ENCODE measurements at regions not wholly inside any gene's neighbourhood (a gene's known extent, or its start where the extent isn't known, plus 50 kb on each side); places are given as distances from the start of the nearest gene placed in this dataset.

DNA sequence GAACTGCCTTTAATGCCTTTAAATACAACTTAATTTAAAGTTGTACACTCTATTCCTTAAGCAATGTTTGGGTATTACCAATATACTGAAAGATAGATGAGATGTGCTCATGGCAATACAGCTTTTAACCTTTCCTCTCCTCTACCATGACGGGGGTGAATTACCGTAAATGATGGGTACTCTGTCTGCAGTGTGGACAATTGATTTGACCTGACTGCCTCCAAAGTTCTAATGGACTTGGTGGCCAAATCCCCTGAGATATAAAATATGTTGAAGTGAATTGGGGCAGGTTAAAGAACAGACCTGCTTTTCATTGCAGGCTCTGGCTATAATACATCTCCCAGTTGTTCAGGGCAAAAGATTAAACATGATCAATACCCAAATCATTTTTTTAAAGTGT lies 367.4 kb upstream of the NR5A2 start:
- intact Hi-C loops (cut with DNase I) = no loop called here
- DNase-seq = no peak

DNA sequence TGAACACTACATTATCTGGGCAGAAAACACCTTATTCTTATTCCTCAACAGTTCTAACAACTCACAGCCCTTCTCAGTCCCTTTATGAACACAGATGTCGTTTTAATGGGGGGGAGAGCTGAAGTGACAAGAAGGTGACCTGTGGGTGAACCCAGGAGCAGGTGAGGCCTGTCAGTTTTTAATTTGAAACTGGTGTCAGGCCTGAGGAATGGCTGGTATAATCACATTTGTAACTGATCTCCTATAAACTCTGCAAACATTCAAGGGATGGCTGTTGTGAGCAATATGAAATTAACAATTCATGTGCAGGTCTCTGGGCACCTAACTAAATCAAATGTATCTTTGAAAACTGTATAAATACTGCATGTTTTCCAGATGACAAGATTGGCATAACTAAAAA lies 362.1 kb upstream of the NR5A2 start:
- no peak for DNase-seq
- intact Hi-C loops (cut with DNase I) = no loop called here

DNA sequence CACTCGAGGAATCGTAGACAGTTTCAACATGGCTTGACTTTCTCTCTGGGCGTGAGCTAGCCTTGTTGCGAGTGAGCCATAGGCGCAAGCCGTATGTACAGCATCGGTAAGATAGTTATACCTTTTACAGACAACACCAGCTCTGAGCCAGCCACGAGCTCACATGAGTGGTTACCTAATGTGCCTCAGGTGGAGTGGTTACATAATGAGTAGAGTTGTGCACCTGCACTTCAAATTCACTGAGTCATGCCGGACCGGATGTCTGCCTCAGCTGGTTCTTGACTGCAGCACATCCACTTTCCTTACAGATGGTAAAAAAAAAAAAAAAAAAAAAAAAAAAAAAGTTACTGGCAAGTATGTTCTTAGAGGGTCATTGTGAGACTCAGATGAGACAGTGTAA lies 360.4 kb upstream of the NR5A2 start:
- DNase-seq = no peak
- intact Hi-C loops (cut with DNase I) = no loop called here

DNA sequence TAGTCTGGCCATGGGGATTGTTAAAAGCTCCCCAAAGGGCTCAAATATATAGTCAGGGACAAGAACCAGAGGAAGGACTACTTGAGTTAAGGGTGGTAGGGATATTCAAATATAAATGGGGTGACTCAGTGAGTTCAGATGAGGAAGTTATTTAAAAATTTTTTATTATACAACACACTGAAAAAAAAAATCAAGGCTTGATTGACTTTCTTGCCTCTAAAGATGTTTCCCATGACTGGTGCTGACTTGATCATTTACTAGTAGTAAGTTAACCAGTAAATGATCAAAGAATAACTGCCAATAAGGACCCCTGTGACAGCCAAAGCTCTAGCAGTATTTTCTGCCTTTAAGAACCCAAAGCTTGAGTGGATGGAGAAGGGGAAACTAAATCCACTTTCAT lies 357.6 kb upstream of the NR5A2 start:
- intact Hi-C loops (cut with DNase I) = no loop called here
- DNase-seq = no peak

DNA sequence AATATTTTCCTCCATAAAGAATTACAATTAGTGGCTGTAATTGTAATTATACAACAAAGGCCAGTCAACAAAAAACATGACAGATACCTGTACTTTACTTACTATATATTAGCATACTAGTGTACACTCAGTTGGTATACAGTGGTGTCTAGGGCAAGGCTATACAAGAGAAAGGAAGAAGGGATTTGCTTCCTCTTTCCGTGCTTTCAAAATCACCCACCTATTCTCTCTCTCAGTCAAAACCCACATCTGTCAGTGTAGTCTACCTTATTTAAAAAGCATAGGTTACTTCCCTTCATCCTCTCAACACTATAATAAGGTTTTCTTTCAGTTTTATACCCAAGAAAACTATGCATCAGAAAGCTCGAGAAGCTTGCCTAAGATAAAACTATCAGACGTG lies 355.8 kb upstream of the NR5A2 start:
- intact Hi-C loops (cut with DNase I) = no loop called here
- DNase-seq = no peak

DNA sequence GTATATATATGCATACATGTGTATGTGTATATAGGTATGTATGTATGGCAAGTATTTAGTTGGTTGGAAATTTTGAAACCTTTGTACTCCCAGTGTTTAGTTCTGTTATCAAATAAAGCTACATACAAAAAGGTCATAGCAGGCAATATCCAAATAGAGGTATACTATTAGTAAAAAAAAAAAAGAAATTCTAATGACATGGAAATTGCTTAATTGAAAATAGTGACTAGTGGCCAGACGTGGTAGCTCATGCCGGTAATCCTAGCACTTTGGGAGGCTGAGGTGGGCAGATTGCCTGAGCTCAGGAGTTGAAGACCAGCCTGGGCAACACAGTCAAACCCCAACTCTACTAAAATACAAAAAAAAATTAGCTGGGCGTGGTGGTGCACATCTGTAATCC lies 351.6 kb upstream of the NR5A2 start:
- intact Hi-C loops (cut with DNase I) = no loop called here
- DNase-seq = no peak

DNA sequence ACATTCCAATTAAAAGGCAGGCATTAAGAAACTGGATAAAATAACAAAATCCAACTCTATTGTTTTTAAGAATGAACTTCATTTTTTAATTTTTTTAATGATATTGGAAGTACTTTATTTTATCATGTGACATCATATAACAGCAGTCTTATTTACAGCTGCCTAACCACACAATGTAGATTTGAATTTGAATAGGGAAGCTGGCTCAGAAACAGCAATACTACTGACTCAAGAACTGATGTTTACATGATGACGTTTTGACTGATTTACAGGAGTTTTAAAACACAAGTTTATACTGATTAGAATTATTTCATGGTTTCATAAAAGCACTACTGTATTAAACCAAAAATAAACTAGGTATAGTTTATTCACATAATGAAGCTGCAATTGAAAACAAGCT lies 348.7 kb upstream of the NR5A2 start:
- intact Hi-C loops (cut with DNase I) = no loop called here

DNA sequence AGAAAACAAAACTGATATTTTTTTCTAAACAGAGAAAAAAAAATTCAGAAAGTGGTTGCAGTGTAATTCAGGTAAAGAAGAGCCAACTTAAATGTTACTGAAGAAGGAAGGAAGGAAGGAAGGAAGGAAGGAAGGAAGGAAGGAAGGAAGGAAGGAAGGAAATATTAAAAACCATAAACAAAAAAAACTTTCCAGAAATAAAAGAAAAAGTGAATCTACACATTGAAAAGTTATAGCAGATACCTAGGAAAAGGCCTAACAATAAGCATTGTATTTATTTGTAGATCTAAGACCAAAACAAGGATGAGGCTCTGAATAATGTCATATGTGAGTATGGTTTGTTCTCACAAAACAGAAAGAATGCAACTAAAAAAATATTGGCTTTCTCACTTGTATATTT lies 345.4 kb upstream of the NR5A2 start:
- no peak for DNase-seq
- intact Hi-C loops (cut with DNase I) = loop anchor here (10.0 kb wide), 2 partner anchors 803 to 833 kb away; no protein-coding TSS in a partner anchor

More for the DNA sequence above, 348.7 kb upstream of the NR5A2 start:
- no peak for DNase-seq

DNA sequence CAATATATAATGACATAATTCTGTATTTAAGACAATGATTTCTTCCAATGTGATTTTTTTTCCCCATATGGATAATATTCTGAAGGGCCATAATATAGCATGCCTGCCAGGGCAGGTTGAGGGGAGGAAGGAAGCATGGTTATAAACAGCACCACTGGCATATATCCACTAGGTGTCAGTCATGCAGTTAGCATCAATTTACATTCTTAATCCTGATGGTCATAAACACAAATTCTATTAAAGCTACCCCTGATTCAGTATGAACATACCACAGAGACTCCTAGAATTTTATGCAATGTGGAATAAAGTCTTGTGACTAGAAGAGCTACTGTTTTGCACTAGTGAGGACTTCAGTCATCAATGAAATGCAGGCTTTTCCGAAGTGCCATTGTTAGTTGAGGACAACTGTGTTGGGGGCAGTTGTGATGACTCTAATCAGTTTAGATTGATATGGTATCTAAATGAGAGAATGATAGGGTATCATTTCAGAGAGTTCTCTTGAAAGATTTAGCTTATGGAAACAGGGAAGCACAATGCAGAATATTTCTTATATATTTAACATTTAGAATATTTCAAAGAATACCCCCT lies 342.7 kb upstream of the NR5A2 start:
- intact Hi-C loops (cut with DNase I) = loop anchor here (10.0 kb wide), 2 partner anchors 800 to 830 kb away; no protein-coding TSS in a partner anchor
- DNase-seq = peak in 21 of 42 donors; percentile 4 to 69 (median 28)

DNA sequence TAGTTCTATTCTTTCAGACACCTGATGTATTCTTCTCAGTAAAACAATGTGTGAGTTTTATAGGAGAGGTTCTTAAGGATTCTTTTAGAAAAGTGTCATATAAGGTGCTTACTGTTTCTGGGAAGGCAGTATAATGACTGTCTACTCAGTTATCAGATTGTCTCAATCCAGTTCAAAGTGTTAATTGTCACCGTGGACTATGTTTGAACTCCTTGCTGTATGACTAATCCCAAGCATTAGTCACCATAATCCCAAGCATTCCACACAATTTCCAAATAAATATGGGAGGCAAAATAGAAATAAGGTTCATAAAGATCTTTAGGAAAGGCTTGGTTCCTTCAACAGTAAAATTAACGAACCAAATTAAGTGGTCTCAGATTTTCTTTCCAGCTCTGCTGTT lies 342.1 kb upstream of the NR5A2 start:
- intact Hi-C loops (cut with DNase I) = loop anchor here (10.0 kb wide), 2 partner anchors 799 to 829 kb away; no protein-coding TSS in a partner anchor
- no peak for DNase-seq

DNA sequence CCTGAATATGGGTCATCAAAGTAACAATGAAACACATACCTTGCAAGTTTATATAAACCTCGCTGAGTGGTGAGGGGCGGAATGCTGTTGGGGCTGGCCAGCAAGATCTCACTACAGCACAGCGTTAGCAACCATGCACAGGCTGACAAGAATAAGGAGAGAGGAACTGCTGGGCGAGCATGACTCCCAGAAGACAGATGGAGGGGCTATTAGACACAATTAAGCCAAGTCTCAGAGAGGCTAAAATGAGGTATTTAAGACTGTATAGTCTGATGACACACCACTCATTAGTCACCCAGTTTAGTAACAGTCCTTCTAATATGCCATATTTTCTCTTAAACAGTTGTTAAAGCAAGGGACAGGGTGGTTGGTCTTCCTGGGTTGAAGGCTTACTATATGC lies 340.2 kb upstream of the NR5A2 start:
- no peak for DNase-seq
- intact Hi-C loops (cut with DNase I) = loop anchor here (10.0 kb wide), 2 partner anchors 797 to 827 kb away; no protein-coding TSS in a partner anchor

DNA sequence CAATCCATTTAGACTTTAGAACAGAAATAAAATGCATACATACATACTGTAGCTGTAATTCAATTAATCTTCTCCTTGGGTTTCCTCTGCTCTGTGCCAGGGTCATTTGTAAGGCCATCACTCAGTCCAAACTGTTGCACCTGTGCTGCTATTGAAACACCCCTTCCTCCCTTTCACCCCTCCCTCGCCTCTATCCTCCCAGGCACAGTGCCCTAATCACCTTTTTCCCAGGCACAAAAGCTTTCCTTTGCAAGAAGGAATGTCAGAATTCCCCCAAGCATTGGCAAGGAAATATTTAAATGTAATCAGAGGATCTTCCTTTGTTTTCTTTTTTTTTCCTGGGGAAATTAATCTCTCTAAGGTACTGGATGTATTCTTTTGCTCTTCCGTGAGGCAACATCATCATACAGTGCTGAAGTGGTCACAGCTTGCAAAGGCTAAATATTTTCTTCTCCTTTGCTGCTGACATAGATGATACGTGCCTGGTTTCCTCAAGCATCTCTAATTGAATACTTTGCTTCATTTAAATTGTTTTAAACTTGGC lies 339.3 kb upstream of the NR5A2 start:
- intact Hi-C loops (cut with DNase I) = loop anchor here (10.0 kb wide), 2 partner anchors 797 to 827 kb away; no protein-coding TSS in a partner anchor
- no peak for DNase-seq

DNA sequence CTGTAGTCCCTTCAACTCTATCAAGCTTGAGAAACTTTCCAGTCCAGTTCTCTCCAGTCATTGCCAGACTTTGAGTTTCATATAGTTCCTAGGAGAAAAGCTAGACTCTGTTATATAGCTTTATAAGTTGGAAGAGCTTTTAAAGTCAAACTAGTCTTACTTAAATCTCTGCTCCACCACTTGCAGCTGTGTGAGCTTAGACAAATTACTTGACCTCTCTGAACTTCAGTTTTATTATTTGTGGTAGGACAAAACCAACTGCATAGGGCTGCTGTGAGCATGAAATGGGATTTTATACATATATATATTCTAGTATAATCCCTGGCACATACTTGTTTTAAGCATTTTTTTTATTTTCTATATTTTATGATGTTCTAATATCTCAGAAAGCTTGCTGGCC lies 338.7 kb upstream of the NR5A2 start:
- no peak for DNase-seq
- intact Hi-C loops (cut with DNase I) = loop anchor here (10.0 kb wide), 2 partner anchors 796 to 826 kb away; no protein-coding TSS in a partner anchor

DNA sequence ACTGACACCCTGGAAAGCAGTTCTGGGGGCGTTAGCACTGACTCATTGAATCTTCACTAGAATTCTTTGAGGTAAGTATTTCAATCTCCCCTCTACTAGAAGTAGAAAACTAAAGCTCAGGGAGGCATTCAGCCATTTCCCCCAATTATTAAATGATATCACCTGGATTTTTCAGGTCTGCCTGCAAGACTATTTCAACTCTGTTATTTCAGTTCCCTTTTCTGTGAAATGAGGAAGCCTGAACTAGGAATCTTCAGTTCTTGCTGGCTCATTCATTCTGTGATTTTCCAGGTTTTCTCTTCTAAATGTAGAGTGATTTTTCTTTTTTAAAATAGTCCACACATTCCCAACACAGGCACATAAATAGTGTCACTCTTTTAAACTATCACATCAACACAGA lies 337.0 kb upstream of the NR5A2 start:
- intact Hi-C loops (cut with DNase I) = no loop called here
- DNase-seq = no peak

DNA sequence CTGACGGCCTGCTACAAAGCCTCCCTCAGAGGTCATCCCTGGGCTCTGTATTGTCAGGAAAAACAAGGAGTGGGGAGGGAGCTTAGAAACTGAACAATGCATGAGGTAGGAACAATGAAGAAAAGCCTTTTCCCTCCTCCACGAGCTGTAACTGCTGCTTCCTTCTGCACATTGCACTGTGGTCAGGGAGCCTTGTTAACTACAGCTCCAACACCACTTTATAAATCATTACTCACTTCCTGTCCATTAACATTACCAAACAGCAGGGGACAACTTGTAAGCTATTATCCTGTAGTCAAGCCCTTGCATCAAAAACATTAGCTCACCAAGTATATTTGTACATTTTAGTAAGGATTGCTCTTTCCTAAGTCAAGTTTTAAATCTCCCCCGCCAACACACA lies 336.0 kb upstream of the NR5A2 start:
- intact Hi-C loops (cut with DNase I) = no loop called here
- no peak for DNase-seq

DNA sequence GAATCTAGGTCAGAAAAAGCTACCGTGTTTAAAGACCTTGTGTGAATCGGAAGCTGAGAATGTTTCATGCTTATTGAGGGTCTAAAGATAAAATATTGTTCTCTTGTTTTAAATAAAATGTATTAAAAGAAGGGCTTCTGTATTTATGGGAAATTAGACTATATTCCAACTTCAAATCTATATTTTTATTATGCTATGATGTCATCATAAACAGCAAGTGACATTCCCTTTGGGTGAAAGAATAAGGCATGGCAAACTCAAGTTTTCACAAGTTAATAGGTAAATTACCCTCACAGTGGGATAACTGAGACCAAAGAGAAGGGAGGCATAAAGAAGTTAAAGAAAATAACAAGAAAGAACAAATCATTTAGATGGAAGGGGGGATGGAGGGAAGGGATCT lies 333.8 kb upstream of the NR5A2 start:
- no peak for DNase-seq
- intact Hi-C loops (cut with DNase I) = no loop called here

DNA sequence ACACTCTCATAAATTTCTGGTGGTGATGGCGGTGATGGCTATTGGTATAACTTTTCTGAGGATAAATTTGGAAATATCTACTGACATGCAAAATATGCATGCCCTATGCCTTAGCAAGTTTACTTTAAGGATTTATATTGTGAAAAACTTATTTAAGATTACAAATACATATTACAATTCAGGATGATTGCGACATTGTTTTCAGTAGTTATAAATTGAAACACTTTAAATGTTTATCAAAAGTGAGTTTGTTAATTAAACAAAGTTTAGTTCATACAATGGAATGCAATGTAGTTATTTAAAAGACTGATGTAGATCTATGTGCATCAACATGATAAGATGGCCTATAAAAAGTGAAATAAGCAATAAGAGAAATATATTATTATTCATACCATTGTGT lies 331.3 kb upstream of the NR5A2 start:
- no peak for DNase-seq

DNA sequence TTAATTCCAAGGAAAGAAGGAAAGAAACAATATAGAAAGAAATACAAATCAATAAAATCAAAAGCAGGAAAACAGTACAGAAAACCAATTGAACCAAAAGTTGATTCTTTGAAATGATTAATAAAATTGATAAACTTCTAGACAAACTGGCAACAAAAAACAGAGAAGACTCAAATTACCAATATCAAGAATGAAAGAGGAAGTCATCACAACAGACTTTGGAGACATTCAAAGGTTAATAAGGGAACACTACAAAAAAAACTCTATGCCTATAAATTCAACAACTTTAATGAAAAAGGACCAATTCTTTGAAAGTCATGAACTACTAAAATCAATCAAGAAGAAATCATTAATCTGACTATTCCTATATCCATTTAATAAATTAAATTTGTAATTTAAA lies 329.3 kb upstream of the NR5A2 start:
- intact Hi-C loops (cut with DNase I) = no loop called here

More for the DNA sequence above, 331.3 kb upstream of the NR5A2 start:
- intact Hi-C loops (cut with DNase I) = no loop called here

DNA sequence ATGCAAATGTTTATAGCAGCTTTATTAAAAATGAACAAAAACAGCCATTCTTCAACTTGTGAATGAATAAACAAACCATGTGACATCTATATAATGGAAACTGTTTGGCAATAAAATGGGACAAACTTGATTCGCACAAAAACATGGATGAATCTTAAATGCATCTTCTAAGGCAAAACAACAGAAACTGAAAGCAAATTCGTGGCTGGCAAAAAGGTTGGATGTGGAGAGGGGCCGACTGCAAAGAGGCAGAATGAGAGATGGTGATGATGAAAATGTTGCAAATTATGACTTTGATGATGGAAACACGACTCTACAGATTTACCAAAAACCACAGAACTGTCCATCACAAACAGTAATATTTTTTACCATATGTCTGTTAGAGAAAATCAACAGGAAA lies 327.0 kb upstream of the NR5A2 start:
- no peak for DNase-seq
- intact Hi-C loops (cut with DNase I) = no loop called here

More for the DNA sequence above, 329.3 kb upstream of the NR5A2 start:
- no peak for DNase-seq

DNA sequence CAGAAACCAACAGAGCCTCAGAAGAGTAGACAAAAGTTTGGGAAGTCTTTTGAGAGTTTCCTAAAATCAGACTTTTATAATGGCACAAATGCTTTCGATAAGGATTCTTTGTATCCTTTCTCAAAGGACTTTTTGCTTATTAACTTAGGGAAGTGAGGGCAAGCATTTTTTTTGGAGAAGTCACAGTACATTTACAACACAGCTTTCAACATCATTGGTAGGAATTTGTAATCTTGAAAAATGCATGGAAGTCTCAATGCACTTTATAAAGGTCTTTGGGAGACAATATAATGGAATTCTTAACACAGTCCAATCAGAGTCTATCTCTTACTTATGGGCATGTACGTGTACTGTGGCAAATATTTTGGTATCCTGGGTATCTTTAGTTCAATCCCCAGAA lies 325.8 kb upstream of the NR5A2 start:
- DNase-seq = no peak
- intact Hi-C loops (cut with DNase I) = no loop called here

DNA sequence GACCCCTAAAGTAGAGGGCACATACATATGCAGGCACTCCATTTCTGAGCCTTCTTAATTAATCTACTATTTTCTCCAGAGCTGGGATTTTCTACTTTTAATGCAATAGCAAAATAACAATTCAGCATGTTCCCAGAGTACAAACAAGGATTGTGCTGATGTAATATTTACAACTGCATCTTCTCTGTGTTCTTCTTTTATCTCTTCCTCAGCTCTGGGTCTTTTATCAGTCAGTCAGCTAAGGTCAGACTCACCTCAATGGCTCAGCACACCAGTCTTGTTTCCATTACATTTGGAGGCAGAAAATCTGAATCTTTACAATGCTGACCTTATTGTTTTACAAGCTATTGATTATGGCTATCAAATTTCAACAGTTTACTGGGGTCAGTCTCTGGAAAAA lies 323.3 kb upstream of the NR5A2 start:
- intact Hi-C loops (cut with DNase I) = no loop called here
- DNase-seq = no peak
